H9 (cell line): ENCODE measurements at regions not wholly inside any gene's neighbourhood (a gene's known extent, or its start where the extent isn't known, plus 50 kb on each side); places are given as distances from the start of the nearest gene placed in this dataset.

Experiments used
- DNase-seq: peaks from one replicate; pipeline ENCODE4 v3.0.0-alpha.2; 2017
- H2AFZ ChIP-seq: one replicate; pipeline ENCODE4 v1.6.1; 2013; ENCODE audit warnings: mild to moderate bottlenecking, low read length, control low read depth, moderate library complexity
- H2AK5ac ChIP-seq: 2 replicates; pipeline ENCODE4 v1.6.1; 2013; ENCODE audit warnings: low read length, control low read depth, mixed read lengths; ENCODE audit not compliant: insufficient read length
- H2BK120ac ChIP-seq: one replicate; pipeline ENCODE4 v1.6.1; 2013; ENCODE audit warnings: low read depth, mild to moderate bottlenecking, low read length, control low read depth, inconsistent platforms; ENCODE audit not compliant: poor library complexity, severe bottlenecking
- H2BK12ac ChIP-seq: 2 replicates; pipeline ENCODE4 v1.6.1; 2013; ENCODE audit warnings: low read length, control low read depth, mixed read lengths, low read depth; ENCODE audit not compliant: insufficient read length
- H2BK15ac ChIP-seq: 2 replicates; pipeline ENCODE4 v1.6.1; 2013; ENCODE audit warnings: low read depth, low read length, control low read depth
- H2BK20ac ChIP-seq: one replicate; pipeline ENCODE4 v1.6.1; 2013; ENCODE audit warnings: low read depth, mild to moderate bottlenecking, low read length, control low read depth, inconsistent platforms; ENCODE audit not compliant: poor library complexity, severe bottlenecking
- H2BK5ac ChIP-seq: 2 replicates; pipeline ENCODE4 v1.6.1; 2013; ENCODE audit warnings: low read length, control low read depth, mixed read lengths; ENCODE audit not compliant: insufficient read length
- H3K14ac ChIP-seq: 2 replicates; pipeline ENCODE4 v1.6.1; 2013; ENCODE audit warnings: low read length, control low read depth; ENCODE audit not compliant: insufficient read depth
- H3K18ac ChIP-seq: 2 replicates; pipeline ENCODE4 v1.6.1; 2013; ENCODE audit warnings: low read depth, mild to moderate bottlenecking, mixed read lengths, low read length, control low read depth; ENCODE audit not compliant: insufficient read length
- H3K23ac ChIP-seq: 2 replicates; pipeline ENCODE4 v1.6.1; 2013; ENCODE audit warnings: low read length, control low read depth, mixed read lengths, low read depth; ENCODE audit not compliant: insufficient read length
- H3K23me2 ChIP-seq: 2 replicates; pipeline ENCODE4 v1.6.1; 2013; ENCODE audit warnings: low read depth, mild to moderate bottlenecking, mixed read lengths, low read length, control low read depth; ENCODE audit not compliant: insufficient read length, poor library complexity, severe bottlenecking
- H3K27ac ChIP-seq: 2 replicates; pipeline ENCODE4 v1.5.1; 2013; ENCODE audit warnings: low read length, control low read depth, mixed read lengths, low read depth; ENCODE audit not compliant: insufficient read length
- H3K27me3 ChIP-seq: 2 replicates; pipeline ENCODE4 v1.6.1; 2013; ENCODE audit warnings: low read length, control low read depth, inconsistent platforms; ENCODE audit not compliant: insufficient read depth
- H3K4ac ChIP-seq: 2 replicates; pipeline ENCODE4 v1.6.1; 2013; ENCODE audit warnings: low read depth, mild to moderate bottlenecking, control low read depth, inconsistent platforms, low read length, moderate library complexity
- H3K4me1 ChIP-seq: 2 replicates; pipeline ENCODE4 v1.6.1; 2013; ENCODE audit warnings: low read length, control low read depth, inconsistent platforms; ENCODE audit not compliant: insufficient read depth
- H3K4me2 ChIP-seq: 2 replicates; pipeline ENCODE4 v1.6.1; 2013; ENCODE audit warnings: low read length, control low read depth, mixed read lengths; ENCODE audit not compliant: insufficient read length, insufficient read depth
- H3K56ac ChIP-seq: 2 replicates; pipeline ENCODE4 v1.6.1; 2013; ENCODE audit warnings: low read depth, mild to moderate bottlenecking, mixed read lengths, low read length, control low read depth; ENCODE audit not compliant: insufficient read length
- H3K79me1 ChIP-seq: 2 replicates; pipeline ENCODE4 v1.6.1; 2013; ENCODE audit warnings: low read depth, mild to moderate bottlenecking, moderate library complexity, low read length, control low read depth, inconsistent platforms; ENCODE audit not compliant: insufficient read depth, poor library complexity, severe bottlenecking
- H3K79me2 ChIP-seq: 2 replicates; pipeline ENCODE4 v1.6.1; 2013; ENCODE audit warnings: low read length, control low read depth, inconsistent platforms; ENCODE audit not compliant: insufficient read depth
- H3K9ac ChIP-seq: 2 replicates; pipeline ENCODE4 v1.6.1; 2013; ENCODE audit warnings: low read length, control low read depth, mixed read lengths; ENCODE audit not compliant: insufficient read length; ENCODE audit errors: extremely low read depth
- H3K9me3 ChIP-seq: one replicate; pipeline ENCODE4 v1.6.1; 2013; ENCODE audit warnings: low read depth, low read length, inconsistent platforms; ENCODE audit not compliant: control insufficient read depth
- H3T11ph ChIP-seq: one replicate; pipeline ENCODE4 v1.6.1; 2013; ENCODE audit warnings: mild to moderate bottlenecking, low read length, control low read depth, inconsistent platforms
- H4K20me1 ChIP-seq: one replicate; pipeline ENCODE4 v1.6.1; 2013; ENCODE audit not compliant: control insufficient read depth, insufficient read length, insufficient read depth
- H4K5ac ChIP-seq: 2 replicates; pipeline ENCODE4 v1.6.1; 2013; ENCODE audit warnings: low read depth, mild to moderate bottlenecking, mixed read lengths, low read length, control low read depth; ENCODE audit not compliant: insufficient read length
- H4K8ac ChIP-seq: replicated peaks from 2 replicates; pipeline ENCODE4 v1.6.1; 2013; ENCODE audit warnings: low read length, control low read depth, mixed read lengths, low read depth; ENCODE audit not compliant: insufficient read length
- H4K91ac ChIP-seq: 2 replicates; pipeline ENCODE4 v1.6.1; 2013; ENCODE audit warnings: low read depth, mild to moderate bottlenecking, moderate library complexity, mixed read lengths, low read length, control low read depth; ENCODE audit not compliant: insufficient read length
- H3K27ac Mint-ChIP-seq, 3 experiments: 2 replicates in 2 of 3; 3 replicates in 1 of 3; pipeline ENCODE4 v1.8.0; 2020 to 2021; ENCODE audit warnings: mixed read lengths in 3 of 3, mild to moderate bottlenecking in 1 of 3, moderate library complexity in 1 of 3
- H3K27me3 Mint-ChIP-seq: 2 replicates; pipeline ENCODE4 v1.8.0; 2021; ENCODE audit warnings: low read depth, mild to moderate bottlenecking, moderate library complexity, mixed read lengths
- H3K36me3 Mint-ChIP-seq, 3 experiments: 2 replicates in 2 of 3; 3 replicates in 1 of 3; pipeline ENCODE4 v1.8.0; 2020 to 2021; ENCODE audit warnings: low read depth in 3 of 3, mixed read lengths in 3 of 3; ENCODE audit not compliant: insufficient read depth in 1 of 3
- H3K4me1 Mint-ChIP-seq, 2 experiments: 2 replicates each; pipeline ENCODE4 v1.8.0; 2020; ENCODE audit warnings: mixed read lengths in 2 of 2
- H3K4me3 Mint-ChIP-seq, 2 experiments: 2 replicates in 1 of 2; 3 replicates in 1 of 2; pipeline ENCODE4 v1.8.0; 2020 to 2021; ENCODE audit warnings: mild to moderate bottlenecking in 2 of 2, mixed read lengths in 2 of 2, moderate library complexity in 1 of 2
- H3K9me3 Mint-ChIP-seq, 2 experiments: 2 replicates in 1 of 2; 3 replicates in 1 of 2; pipeline ENCODE4 v1.8.0; 2020; ENCODE audit warnings: mild to moderate bottlenecking in 2 of 2, mixed read lengths in 2 of 2, moderate library complexity in 1 of 2
- WGBS: extraction: QIAGEN DNeasy Blood & Tissue Kit; methylation state at CpG from one replicate; pipeline ENCODE4 v1.1.7; 2013; ENCODE audit warnings: missing lambda C conversion rate, low lambda C conversion rate, mixed read lengths; ENCODE audit not compliant: insufficient read length; ENCODE audit errors: extremely low coverage; 5-methylcytosine and 5-hydroxymethylcytosine counted together
- TF ChIP-seq, protein P1 (sequence below): fragments of 200-600 bp; sonication (generic); conservative IDR thresholded peaks from 3 replicates; pipeline ENCODE4 v1.8.0; 2021; ENCODE audit warnings: antibody characterized with exemption, mild to moderate bottlenecking

DNA sequence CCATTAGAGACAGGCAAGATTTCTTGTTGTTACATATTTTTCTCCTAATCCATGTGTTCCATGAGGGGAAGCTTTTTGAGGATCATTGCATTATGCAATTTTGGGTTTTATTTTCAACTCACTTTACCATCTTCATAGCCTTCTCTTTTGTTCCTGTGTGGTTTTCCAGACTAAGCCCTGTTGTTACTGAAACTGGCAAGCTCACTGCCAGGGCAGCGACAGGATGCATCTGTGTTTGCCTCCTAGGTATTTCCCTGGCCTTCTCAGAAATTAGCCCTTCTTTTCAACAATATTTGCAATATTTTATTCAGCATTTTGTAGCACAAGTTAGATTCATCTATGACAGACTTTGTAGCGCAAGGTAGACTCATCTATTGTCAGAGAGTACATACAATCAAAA, 134.2 kb upstream of the CYYR1 start:
- Histone ChIP-seq H3K18ac (no peak overlapping the region), H3K4ac (no peak overlapping the region), H3K79me1 (no peaks in the 10 kb centered on the region), H2BK15ac (no peak overlapping the region), H3K79me2 (no peaks in the 10 kb centered on the region), H3K9ac (no peak overlapping the region), H2BK5ac (no peak overlapping the region), H3K27me3 (no peaks in the 10 kb centered on the region), H2BK120ac (no peak overlapping the region), H3K56ac (no peak overlapping the region), H3K27ac (no peak overlapping the region), H4K8ac (no peak overlapping the region), H3K9me3 (no peaks in the 10 kb centered on the region), H2AFZ (no peak overlapping the region), H3K4me1 (no peaks in the 10 kb centered on the region), H3K14ac (no peak overlapping the region), H2AK5ac (no peak overlapping the region), H3T11ph (no peak overlapping the region), H3K4me2 (no peak overlapping the region), H3K23ac (no peak overlapping the region), H4K91ac (no peak overlapping the region), H2BK12ac (no peak overlapping the region), H4K5ac (no peak overlapping the region), H3K23me2 (no peaks in the 10 kb centered on the region), H4K20me1 (no peaks in the 10 kb centered on the region), H2BK20ac (no peak overlapping the region)
- no peaks in the 10 kb centered on the region for H3K27me3 Mint-ChIP-seq
- peaks cover 0 to 12% (median 3%) of the 10 kb centered on the region in 3 experiments; a peak in 4 of 7 replicates for H3K36me3 Mint-ChIP-seq
- H3K4me1 Mint-ChIP-seq: peaks cover 20 to 27% of the 10 kb centered on the region in 2 experiments
- no CpG with 5 or more reads among the region's 2 CpGs for WGBS
- H3K27ac Mint-ChIP-seq: no peak overlapping the region
- peaks cover 4% of the 10 kb centered on the region in 2 experiments; a peak in 4 of 5 replicates for H3K9me3 Mint-ChIP-seq
- no peak for DNase-seq
- TF ChIP-seq, protein P1, sequence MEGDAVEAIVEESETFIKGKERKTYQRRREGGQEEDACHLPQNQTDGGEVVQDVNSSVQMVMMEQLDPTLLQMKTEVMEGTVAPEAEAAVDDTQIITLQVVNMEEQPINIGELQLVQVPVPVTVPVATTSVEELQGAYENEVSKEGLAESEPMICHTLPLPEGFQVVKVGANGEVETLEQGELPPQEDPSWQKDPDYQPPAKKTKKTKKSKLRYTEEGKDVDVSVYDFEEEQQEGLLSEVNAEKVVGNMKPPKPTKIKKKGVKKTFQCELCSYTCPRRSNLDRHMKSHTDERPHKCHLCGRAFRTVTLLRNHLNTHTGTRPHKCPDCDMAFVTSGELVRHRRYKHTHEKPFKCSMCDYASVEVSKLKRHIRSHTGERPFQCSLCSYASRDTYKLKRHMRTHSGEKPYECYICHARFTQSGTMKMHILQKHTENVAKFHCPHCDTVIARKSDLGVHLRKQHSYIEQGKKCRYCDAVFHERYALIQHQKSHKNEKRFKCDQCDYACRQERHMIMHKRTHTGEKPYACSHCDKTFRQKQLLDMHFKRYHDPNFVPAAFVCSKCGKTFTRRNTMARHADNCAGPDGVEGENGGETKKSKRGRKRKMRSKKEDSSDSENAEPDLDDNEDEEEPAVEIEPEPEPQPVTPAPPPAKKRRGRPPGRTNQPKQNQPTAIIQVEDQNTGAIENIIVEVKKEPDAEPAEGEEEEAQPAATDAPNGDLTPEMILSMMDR: no peak
- no peak overlapping the region for H3K4me3 Mint-ChIP-seq
